ENCODE measurements at regions not wholly inside any gene's neighbourhood (a gene's known extent, or its start where the extent isn't known, plus 50 kb on each side); places are given as distances from the start of the nearest gene placed in this dataset.

DNA sequence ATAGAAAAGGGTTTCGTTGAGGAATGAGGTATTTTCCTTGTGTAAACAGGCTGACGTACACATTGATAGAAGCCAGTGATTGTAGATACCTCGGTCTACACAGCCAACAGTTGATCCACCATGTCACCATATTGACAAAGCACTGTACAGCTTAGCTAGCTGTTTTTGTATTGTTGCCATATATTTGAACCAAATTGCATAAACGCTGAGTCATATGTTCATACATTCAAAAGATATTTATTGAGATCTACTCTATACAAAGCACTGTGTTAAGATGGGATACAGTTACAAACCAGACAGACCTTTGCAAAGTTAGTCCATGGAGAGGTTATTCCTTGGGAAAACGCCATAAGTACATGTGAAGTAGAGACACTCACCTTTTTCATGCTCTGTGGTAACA, 132.4 kb upstream of the ATP1B1 start:
- DNase-seq (ENCODE audit: insufficient read length, low spot score) (no peak), FAIRE-seq (peak; percentile 35)
- TF ChIP-seq POU2F2 (IDR thresholded peaks at IDR 0.05; ENCODE audit: low read depth, low read length) (no peak), POLR2AphosphoS5 (IDR thresholded peaks at IDR 0.05; ENCODE audit: low read depth, low read length) (no peak), SPI1 (IDR thresholded peaks at IDR 0.05; ENCODE audit: low read depth, low read length) (no peak), PAX5 (IDR thresholded peaks at IDR 0.05; ENCODE audit: insufficient read depth, low read length, severe bottlenecking) (no peak), POLR2A (IDR thresholded peaks at IDR 0.05; ENCODE audit: low read depth, low read length) (no peak), TAF1 (IDR thresholded peaks at IDR 0.05; ENCODE audit: low read depth, low read length) (no peak)

DNA sequence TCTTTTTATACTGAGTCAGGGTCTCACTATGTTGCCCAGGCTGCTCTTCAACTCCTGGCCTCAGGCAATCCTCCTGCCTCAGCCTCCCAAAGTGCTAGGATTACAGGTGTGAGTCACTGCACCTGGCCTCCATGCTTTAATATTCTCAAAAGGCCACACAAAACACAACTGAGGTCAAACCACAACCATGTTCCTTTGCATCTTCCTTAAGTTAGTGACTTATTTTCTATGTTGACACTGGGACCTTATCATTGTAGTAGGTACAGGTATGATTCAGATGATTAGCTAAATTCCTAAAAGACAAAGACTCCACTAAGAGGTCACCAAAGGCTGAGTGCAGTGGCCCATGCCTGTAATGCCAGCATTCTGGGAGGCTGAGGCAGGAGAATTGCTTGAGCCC, 131.9 kb upstream of the ATP1B1 start:
- FAIRE-seq (no peak), DNase-seq (ENCODE audit: insufficient read length, low spot score) (no peak)
- TF ChIP-seq POLR2A (IDR thresholded peaks at IDR 0.05; ENCODE audit: low read depth, low read length) = no peak

DNA sequence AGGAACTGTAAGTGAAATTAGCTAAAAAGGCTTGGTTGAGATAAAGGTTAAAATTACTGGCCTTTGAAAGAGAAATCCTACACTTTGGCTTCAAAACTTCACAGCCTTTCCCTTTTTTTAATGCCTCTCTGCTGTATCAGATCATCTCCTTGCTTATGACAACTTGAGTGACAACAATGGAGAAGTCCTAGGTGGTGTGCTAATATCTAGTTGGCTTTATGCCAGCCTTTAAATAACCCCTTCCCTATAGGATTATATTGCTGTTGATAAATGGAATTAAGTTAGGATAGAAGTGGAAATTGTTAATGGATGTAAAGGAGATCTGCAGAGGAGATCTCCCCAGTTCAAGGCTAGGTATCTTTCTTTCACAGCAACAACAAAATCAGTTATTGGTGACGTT, 130.2 kb upstream of the ATP1B1 start:
- no peak for FAIRE-seq
- no peak for DNase-seq (ENCODE audit: insufficient read length, low spot score)

DNA sequence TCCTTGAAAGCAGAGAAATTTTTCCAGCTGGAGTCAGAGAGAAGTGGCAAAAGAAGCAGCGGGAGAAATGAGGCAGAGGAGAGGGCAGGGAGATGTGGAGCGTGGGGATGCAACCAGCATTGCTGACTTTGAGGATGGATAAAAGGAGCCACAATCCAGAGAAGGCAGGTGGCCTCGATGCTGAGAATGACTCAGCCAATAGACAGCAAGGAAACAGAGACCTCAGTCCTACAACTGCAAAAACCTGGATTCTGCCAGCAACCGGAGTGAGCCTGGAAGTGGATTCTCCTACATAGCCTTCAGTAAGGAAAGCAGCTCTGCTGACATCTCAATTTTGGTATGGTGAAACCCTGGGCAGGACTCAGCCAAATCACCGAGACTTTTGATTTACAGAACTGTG, 128.9 kb upstream of the ATP1B1 start:
- FAIRE-seq (no peak), DNase-seq (ENCODE audit: insufficient read length, low spot score) (no peak)
- no peak for TF ChIP-seq POU2F2 (IDR thresholded peaks at IDR 0.05; ENCODE audit: low read depth, low read length)
- no peak for TF ChIP-seq PAX5 (IDR thresholded peaks at IDR 0.05; ENCODE audit: insufficient read depth, low read length, severe bottlenecking)
- no peak for TF ChIP-seq POLR2A (IDR thresholded peaks at IDR 0.05; ENCODE audit: low read depth, low read length)
- TF ChIP-seq TAF1 (IDR thresholded peaks at IDR 0.05; ENCODE audit: low read depth, low read length) = no peak
- no peak for TF ChIP-seq SPI1 (IDR thresholded peaks at IDR 0.05; ENCODE audit: low read depth, low read length)
- TF ChIP-seq POLR2AphosphoS5 (IDR thresholded peaks at IDR 0.05; ENCODE audit: low read depth, low read length) = no peak

More for the DNA sequence above, 130.2 kb upstream of the ATP1B1 start:
- TF ChIP-seq POU2F2 (IDR thresholded peaks at IDR 0.05; ENCODE audit: low read depth, low read length) = no peak
- TF ChIP-seq POLR2AphosphoS5 (IDR thresholded peaks at IDR 0.05; ENCODE audit: low read depth, low read length) = no peak
- no peak for TF ChIP-seq POLR2A (IDR thresholded peaks at IDR 0.05; ENCODE audit: low read depth, low read length)

DNA sequence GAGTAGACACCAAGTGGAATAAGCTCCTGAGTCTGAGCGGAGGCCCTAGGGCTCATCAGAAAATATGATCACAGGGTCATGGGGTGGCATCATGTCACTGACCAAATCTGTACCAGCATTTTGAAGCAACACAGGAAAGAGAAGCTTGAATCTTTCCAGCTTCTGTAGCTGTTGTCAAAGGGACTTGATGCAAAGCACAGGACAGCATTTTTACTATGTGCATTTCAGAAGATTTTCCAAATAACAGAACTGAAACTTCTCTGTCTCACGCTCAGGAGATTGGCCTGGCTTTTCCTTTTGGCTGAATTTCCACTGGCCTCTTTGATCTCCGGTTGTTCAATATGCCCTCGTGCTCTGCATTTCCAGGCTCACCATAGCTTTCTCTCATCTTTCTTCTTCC, 127.2 kb upstream of the ATP1B1 start:
- FAIRE-seq = no peak
- no peak for TF ChIP-seq PAX5 (IDR thresholded peaks at IDR 0.05; ENCODE audit: insufficient read depth, low read length, severe bottlenecking)
- peak; percentile 81 for TF ChIP-seq SPI1 (IDR thresholded peaks at IDR 0.05; ENCODE audit: low read depth, low read length)
- DNase-seq (ENCODE audit: insufficient read length, low spot score) = no peak

DNA sequence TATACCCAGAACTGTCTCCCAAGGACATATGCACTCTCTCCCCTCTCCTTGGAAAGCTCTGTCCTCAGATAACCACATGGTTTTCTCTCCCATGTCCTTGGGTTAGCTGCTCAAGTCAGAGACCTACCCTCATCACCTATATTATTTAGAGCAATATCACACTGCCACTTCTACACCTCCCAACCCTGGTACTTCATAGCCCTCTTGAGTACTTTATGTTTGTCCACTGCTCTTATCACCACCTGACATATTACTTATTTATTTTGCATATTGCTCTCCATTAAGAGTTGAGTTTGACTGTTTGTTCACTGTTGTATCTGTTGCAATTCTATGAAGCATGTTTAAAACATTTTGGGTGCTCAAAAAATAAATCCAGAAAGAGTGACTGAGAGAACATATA, 126.3 kb upstream of the ATP1B1 start:
- TF ChIP-seq POLR2A (IDR thresholded peaks at IDR 0.05; ENCODE audit: low read depth, low read length) = no peak
- no peak for TF ChIP-seq POLR2AphosphoS5 (IDR thresholded peaks at IDR 0.05; ENCODE audit: low read depth, low read length)
- no peak for TF ChIP-seq POU2F2 (IDR thresholded peaks at IDR 0.05; ENCODE audit: low read depth, low read length)
- no peak for TF ChIP-seq SPI1 (IDR thresholded peaks at IDR 0.05; ENCODE audit: low read depth, low read length)
- no peak for TF ChIP-seq PAX5 (IDR thresholded peaks at IDR 0.05; ENCODE audit: insufficient read depth, low read length, severe bottlenecking)
- no peak for TF ChIP-seq TAF1 (IDR thresholded peaks at IDR 0.05; ENCODE audit: low read depth, low read length)
- FAIRE-seq = no peak
- DNase-seq (ENCODE audit: insufficient read length, low spot score) = no peak

DNA sequence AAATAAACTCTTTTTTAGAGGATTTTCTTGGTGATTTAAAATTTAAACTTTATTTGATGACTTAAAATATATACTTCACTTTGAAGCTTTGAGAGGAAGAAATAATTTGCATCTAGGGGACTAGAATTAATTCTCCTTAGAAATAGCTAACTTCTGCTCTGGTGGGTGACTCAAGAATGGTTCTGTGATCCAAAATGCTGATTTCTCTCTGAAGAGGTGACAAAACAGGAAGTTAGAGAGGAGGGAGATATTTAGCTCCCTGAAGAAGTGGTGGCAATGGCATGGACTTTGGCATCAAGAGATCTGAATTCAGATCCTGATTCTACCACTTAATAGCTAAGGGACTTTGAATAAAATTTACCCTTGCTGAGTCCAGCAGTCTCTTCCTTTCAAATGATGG, 125.8 kb upstream of the ATP1B1 start:
- no peak for DNase-seq (ENCODE audit: insufficient read length, low spot score)
- FAIRE-seq = no peak
- TF ChIP-seq TAF1 (IDR thresholded peaks at IDR 0.05; ENCODE audit: low read depth, low read length) (no peak), POLR2AphosphoS5 (IDR thresholded peaks at IDR 0.05; ENCODE audit: low read depth, low read length) (no peak), POLR2A (IDR thresholded peaks at IDR 0.05; ENCODE audit: low read depth, low read length) (no peak), SPI1 (IDR thresholded peaks at IDR 0.05; ENCODE audit: low read depth, low read length) (no peak), PAX5 (IDR thresholded peaks at IDR 0.05; ENCODE audit: insufficient read depth, low read length, severe bottlenecking) (no peak), POU2F2 (IDR thresholded peaks at IDR 0.05; ENCODE audit: low read depth, low read length) (no peak)

DNA sequence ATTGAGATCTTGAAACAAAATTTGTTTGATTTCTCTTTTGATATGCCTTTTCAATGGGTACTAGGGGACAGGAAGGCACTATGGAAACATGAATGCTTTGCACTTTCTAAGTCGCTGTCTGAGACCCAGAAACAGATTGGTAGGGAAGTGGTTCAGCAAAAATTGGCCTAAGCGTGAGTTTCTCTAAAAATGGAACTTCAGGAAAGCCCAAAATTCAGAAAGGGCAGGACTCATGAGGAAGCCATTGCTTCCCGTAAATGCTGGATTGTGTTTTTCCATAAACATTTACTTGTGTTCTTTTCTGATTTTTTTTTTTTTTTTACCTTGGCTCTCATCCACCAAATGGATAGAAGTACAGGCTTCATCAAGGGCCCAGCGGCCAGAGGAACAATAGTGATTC, 123.7 kb upstream of the ATP1B1 start:
- no peak for TF ChIP-seq POLR2AphosphoS5 (IDR thresholded peaks at IDR 0.05; ENCODE audit: low read depth, low read length)
- no peak for TF ChIP-seq SPI1 (IDR thresholded peaks at IDR 0.05; ENCODE audit: low read depth, low read length)
- TF ChIP-seq PAX5 (IDR thresholded peaks at IDR 0.05; ENCODE audit: insufficient read depth, low read length, severe bottlenecking) = no peak
- no peak for TF ChIP-seq POU2F2 (IDR thresholded peaks at IDR 0.05; ENCODE audit: low read depth, low read length)
- TF ChIP-seq POLR2A (IDR thresholded peaks at IDR 0.05; ENCODE audit: low read depth, low read length) = no peak
- no peak for TF ChIP-seq TAF1 (IDR thresholded peaks at IDR 0.05; ENCODE audit: low read depth, low read length)
- DNase-seq (ENCODE audit: insufficient read length, low spot score) = no peak
- no peak for FAIRE-seq

DNA sequence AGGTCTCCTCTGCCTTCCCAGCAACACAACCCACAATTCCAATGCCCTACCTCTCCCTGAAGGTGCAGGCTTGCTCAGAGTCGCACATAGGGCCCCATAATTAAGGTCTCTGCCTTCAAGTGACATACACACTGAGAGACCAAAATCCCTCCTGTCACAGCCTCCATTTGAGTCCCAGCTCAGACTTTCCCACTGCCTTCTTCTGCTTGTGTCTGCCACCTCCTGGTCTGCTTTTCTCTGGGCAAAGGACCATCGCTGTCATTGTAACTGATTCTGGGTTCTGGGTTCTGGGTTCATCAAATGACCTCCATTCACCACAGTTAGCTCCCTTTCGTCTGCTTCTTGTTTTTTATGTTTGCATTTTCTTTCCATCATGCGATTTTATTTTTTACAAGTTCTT, 119.2 kb upstream of the ATP1B1 start:
- no peak for TF ChIP-seq TAF1 (IDR thresholded peaks at IDR 0.05; ENCODE audit: low read depth, low read length)
- TF ChIP-seq SPI1 (IDR thresholded peaks at IDR 0.05; ENCODE audit: low read depth, low read length) = no peak
- no peak for TF ChIP-seq POLR2AphosphoS5 (IDR thresholded peaks at IDR 0.05; ENCODE audit: low read depth, low read length)
- no peak for TF ChIP-seq PAX5 (IDR thresholded peaks at IDR 0.05; ENCODE audit: insufficient read depth, low read length, severe bottlenecking)
- TF ChIP-seq POLR2A (IDR thresholded peaks at IDR 0.05; ENCODE audit: low read depth, low read length) = no peak
- TF ChIP-seq POU2F2 (IDR thresholded peaks at IDR 0.05; ENCODE audit: low read depth, low read length) = no peak
- FAIRE-seq (no peak), DNase-seq (ENCODE audit: insufficient read length, low spot score) (no peak)

DNA sequence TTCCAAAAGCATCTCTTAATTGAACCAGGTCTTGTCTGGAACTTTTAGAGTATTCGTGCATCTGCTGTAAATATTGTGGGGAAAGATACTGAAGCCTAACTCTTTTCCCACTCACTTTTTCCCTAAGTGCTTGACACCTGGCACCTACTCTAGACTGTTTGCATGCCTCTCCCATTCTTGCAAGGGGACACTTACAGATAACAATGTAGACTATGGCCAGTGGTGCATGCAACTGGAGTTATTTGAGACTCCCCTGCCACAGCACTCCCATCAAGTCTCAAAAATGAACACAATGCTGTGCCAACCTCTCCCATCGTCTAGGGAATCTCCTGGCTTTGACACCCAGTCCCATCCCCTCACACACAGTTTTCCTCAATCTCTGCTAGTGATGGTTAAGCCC, 118.6 kb upstream of the ATP1B1 start:
- TF ChIP-seq POLR2A (IDR thresholded peaks at IDR 0.05; ENCODE audit: low read depth, low read length) (no peak), PAX5 (IDR thresholded peaks at IDR 0.05; ENCODE audit: insufficient read depth, low read length, severe bottlenecking) (no peak), SPI1 (IDR thresholded peaks at IDR 0.05; ENCODE audit: low read depth, low read length) (no peak), POLR2AphosphoS5 (IDR thresholded peaks at IDR 0.05; ENCODE audit: low read depth, low read length) (no peak), TAF1 (IDR thresholded peaks at IDR 0.05; ENCODE audit: low read depth, low read length) (no peak), POU2F2 (IDR thresholded peaks at IDR 0.05; ENCODE audit: low read depth, low read length) (no peak)
- FAIRE-seq = no peak
- DNase-seq (ENCODE audit: insufficient read length, low spot score) = no peak

DNA sequence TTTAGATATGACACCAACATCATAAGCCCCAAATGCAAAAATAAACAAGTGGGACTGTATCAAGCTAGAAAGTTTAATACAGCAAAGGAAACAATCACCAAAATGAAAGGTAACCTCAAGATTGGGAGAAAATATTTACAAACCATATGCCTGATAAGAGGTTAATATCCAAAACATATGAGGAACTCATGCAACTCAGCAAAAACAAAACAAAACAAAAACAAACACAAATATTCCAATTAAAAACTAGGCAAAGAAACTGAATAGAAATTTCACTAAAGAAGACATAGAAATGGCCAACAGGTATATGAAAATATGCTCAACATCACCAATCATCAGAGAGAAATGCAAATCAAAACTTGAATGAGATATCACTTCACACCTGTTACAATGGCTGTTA, 116.5 kb upstream of the ATP1B1 start:
- TF ChIP-seq PAX5 (IDR thresholded peaks at IDR 0.05; ENCODE audit: insufficient read depth, low read length, severe bottlenecking) = no peak
- no peak for TF ChIP-seq POLR2A (IDR thresholded peaks at IDR 0.05; ENCODE audit: low read depth, low read length)
- no peak for TF ChIP-seq POU2F2 (IDR thresholded peaks at IDR 0.05; ENCODE audit: low read depth, low read length)
- no peak for TF ChIP-seq POLR2AphosphoS5 (IDR thresholded peaks at IDR 0.05; ENCODE audit: low read depth, low read length)
- TF ChIP-seq TAF1 (IDR thresholded peaks at IDR 0.05; ENCODE audit: low read depth, low read length) = no peak
- no peak for TF ChIP-seq SPI1 (IDR thresholded peaks at IDR 0.05; ENCODE audit: low read depth, low read length)
- no peak for FAIRE-seq
- DNase-seq (ENCODE audit: insufficient read length, low spot score) = no peak
